Astrocyte of the cerebellum (primary cell): ENCODE measurements at regions not wholly inside any gene's neighbourhood (a gene's known extent, or its start where the extent isn't known, plus 50 kb on each side); places are given as distances from the start of the nearest gene placed in this dataset.

Experiments
- DNase-seq: peaks from one replicate; pipeline ENCODE4 v3.0.0-alpha.2; 2011; ENCODE audit warnings: low read depth
- H3K4me3 ChIP-seq: 2 replicates; pipeline ENCODE4 v1.5.1; 2011; ENCODE audit warnings: mild to moderate bottlenecking, low read depth, low read length, moderate library complexity
- in situ Hi-C: cut with HindIII; loops from 2 replicates; pipeline ENCODE4 v1.10.0; 2017; ENCODE audit warnings: low sequenced_read_pairs
- TF ChIP-seq, protein P1 (sequence below): IDR thresholded peaks from 2 replicates; pipeline ENCODE4 v1.5.1; 2012; ENCODE audit warnings: low read length, low read depth, moderate library complexity, mild to moderate bottlenecking; ENCODE audit errors: missing control alignments

DNA sequence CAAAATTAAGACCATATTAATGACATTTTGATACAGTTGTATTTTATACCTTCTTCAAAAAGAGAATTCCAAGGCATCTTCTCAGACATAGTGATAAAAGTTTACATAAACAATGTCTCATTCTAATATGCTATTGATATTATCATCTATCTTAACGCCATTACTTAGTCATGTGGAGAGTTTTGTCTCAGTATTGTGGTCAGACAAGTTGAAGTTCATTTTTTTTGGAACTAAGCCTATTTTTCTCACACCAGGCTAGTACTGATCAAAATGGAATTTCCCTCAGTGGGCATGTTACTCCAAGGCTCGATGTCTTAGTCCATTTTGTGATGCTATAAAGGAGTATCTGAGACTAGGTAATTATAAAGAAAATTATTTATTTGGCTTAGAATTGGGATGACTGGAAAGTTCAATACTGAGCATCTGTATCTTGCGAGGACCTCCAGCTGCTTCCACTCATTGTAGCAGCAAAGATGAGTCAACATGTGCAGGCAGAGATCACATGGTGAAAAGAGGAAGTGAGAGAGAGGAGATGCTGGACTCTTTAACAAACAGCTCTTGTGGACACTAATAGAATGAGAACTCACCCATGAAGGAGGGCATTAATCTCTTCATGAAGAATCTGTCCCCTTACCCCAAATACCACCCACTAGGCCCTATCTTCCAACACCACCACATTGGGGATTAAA lies 825.5 kb upstream of the MANEA start:
- DNase-seq: no peak
- in situ Hi-C loops: no loop called here
- TF ChIP-seq, protein P1, sequence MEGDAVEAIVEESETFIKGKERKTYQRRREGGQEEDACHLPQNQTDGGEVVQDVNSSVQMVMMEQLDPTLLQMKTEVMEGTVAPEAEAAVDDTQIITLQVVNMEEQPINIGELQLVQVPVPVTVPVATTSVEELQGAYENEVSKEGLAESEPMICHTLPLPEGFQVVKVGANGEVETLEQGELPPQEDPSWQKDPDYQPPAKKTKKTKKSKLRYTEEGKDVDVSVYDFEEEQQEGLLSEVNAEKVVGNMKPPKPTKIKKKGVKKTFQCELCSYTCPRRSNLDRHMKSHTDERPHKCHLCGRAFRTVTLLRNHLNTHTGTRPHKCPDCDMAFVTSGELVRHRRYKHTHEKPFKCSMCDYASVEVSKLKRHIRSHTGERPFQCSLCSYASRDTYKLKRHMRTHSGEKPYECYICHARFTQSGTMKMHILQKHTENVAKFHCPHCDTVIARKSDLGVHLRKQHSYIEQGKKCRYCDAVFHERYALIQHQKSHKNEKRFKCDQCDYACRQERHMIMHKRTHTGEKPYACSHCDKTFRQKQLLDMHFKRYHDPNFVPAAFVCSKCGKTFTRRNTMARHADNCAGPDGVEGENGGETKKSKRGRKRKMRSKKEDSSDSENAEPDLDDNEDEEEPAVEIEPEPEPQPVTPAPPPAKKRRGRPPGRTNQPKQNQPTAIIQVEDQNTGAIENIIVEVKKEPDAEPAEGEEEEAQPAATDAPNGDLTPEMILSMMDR: no peak
- H3K4me3 ChIP-seq: no peak overlapping the region

DNA sequence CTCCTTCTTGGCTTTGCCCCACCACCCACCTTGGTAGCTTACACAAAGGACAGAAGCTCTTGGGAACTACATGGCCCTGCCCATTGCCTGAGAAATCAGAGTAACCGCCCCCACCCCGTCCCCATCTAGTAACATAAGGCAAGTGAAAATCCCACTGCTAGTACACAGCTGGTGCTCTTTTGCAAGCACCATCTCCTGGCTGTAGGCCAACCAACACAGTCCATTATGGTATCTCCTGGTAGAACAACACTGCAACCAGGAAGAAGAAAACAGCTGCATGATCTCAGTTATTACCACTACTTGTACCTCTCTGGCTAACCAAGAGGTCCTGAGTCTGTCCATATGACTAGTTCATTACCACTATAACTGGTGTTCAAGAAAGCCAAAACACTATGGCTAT lies 841.1 kb upstream of the MANEA start:
- TF ChIP-seq, protein P1: no peak
- no peak overlapping the region for H3K4me3 ChIP-seq
- DNase-seq: no peak
- in situ Hi-C loops: no loop called here

DNA sequence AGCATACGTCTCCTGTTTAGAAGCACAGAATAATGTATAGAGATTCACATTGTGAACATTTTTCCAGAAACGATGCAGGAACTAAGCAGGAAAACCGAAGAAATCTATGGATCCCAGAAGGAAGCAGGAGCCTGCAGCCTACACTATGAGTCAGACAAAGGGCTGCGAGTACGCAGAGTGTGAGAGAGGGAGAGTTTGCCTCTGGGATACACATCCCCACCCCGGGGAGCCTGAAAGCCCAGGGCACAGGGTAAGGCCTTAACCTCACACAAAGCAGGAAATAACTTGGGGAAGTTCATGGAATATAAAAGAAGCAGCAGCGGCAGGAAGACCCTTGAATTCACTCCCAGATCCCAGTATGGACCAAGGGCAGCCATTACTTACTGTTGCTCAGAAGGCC lies 842.1 kb upstream of the MANEA start:
- TF ChIP-seq, protein P1: no peak
- DNase-seq: no peak
- H3K4me3 ChIP-seq: no peak overlapping the region
- in situ Hi-C loops: no loop called here

DNA sequence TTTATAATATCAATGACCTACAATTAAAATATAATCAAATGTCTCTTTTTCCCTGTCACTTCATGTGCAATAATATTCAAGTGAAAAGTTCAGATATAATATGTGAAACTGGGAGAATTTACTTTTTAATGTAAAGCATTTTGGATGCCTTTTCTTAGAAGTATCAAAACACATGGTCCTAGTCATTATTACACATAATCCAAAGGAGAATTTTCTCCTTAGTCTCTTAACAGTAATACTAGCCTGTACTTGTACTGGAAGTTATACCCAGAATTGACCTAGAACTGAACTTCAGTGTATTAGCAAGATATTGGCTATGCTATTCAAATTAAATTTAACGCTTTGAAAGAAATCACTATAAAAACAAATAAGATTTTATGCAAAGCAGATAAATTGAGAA lies 842.6 kb upstream of the MANEA start:
- TF ChIP-seq, protein P1: no peak
- in situ Hi-C loops: no loop called here
- no peak overlapping the region for H3K4me3 ChIP-seq
- DNase-seq: no peak

DNA sequence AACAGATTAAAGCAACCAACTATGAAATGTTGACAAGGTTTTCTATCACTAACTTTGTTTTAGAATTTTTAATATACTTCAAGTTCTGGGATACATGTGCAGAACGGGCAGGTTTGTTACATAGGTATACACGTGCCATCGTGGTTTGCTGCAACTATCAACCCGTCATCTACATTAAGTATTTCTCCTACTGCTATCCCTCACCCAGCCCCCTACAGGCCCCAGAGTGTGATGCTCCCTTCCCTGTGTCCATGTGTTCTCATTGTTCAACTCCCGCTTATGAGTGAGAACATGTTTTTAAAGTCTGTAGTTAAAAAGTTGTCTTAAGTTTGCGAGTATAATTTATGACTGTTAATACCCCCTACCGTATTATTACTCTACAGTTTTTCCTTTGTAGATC lies 844.3 kb upstream of the MANEA start:
- DNase-seq: no peak
- H3K4me3 ChIP-seq: no peak overlapping the region
- TF ChIP-seq, protein P1: no peak
- in situ Hi-C loops: no loop called here

DNA sequence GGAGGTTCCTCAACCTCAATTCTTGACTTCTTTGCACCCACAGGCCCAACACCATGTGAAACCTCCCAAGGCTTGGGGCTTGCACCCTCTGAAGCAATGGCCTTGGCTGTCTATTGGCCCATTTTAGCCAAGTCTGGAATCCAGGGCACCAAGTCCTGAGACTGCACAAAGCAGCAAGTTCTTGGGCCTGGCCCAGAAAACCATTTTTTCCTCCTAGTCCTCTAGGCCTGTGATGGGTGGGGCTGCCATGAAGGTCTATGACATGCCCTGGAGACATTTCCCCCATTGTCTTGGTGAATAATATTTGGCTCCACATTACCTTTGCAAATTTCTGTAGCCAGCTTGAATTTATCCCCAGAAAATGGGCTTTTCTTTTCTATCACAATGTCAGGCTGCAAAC lies 849.6 kb upstream of the MANEA start:
- in situ Hi-C loops: no loop called here
- TF ChIP-seq, protein P1: no peak
- no peak overlapping the region for H3K4me3 ChIP-seq
- DNase-seq: no peak
